Activated CD8-positive, alpha-beta T cell treated with anti-CD3 and anti-CD28 coated beads for 36 hours (primary cell): ENCODE measurements at regions not wholly inside any gene's neighbourhood (a gene's known extent, or its start where the extent isn't known, plus 50 kb on each side); places are given as distances from the start of the nearest gene placed in this dataset.
"Not testable (repeated sequence)": the region's sequence is repeated elsewhere in the genome, so short reads cannot be mapped to it uniquely, and the experiment has no call there.

Experiments used
- ATAC-seq: fragments of 200-7000 bp; cut with Tn5 transposase; one replicate; pipeline ENCODE4 v1.10.0; 2021; ENCODE audit warnings: mild to moderate bottlenecking, moderate library complexity
- CTCF ChIA-PET: fragments of 350-600 bp; sonication (Branson Sonifier 250); formaldehyde crosslinking; loops from one replicate; lab custom pipeline; 2021; ENCODE audit warnings: antibody characterized with exemption; lab: Charles Lee
- POLR2A ChIA-PET: fragments of 350-600 bp; sonication (Branson Sonifier 250); formaldehyde crosslinking; loops from one replicate; lab custom pipeline; 2021; ENCODE audit warnings: antibody characterized with exemption; lab: Charles Lee
- DNase-seq: peaks from one replicate; pipeline ENCODE4 v3.0.0-alpha.2; 2020
- H3K27ac Mint-ChIP-seq: one replicate; pipeline ENCODE4 v1.8.0; 2021; ENCODE audit warnings: mild to moderate bottlenecking, mixed read lengths
- H3K27me3 Mint-ChIP-seq: one replicate; pipeline ENCODE4 v1.8.0; 2021; ENCODE audit warnings: mixed read lengths
- H3K36me3 Mint-ChIP-seq: one replicate; pipeline ENCODE4 v1.8.0; 2021; ENCODE audit warnings: low read depth, mixed read lengths
- H3K4me1 Mint-ChIP-seq: one replicate; pipeline ENCODE4 v1.8.0; 2021; ENCODE audit warnings: low read depth, mixed read lengths
- H3K4me3 Mint-ChIP-seq: one replicate; pipeline ENCODE4 v1.8.0; 2021; ENCODE audit warnings: mild to moderate bottlenecking, moderate library complexity, mixed read lengths
- H3K9me3 Mint-ChIP-seq: one replicate; pipeline ENCODE4 v1.8.0; 2021; ENCODE audit warnings: mixed read lengths
- CTCF ChIP-seq: fragments of 200-600 bp; IDR thresholded peaks from one replicate; pipeline ENCODE4 v1.8.0; 2022; ENCODE audit warnings: antibody characterized with exemption, mild to moderate bottlenecking
- intact Hi-C: fragments of 100-400 bp; cut with micrococcal nuclease; formaldehyde crosslinking; loops from one replicate; pipeline ENCODE4 v1.10.0; 2022

GRCh38 chr1:101174722-101175121, 62.1 kb upstream of the S1PR1 start:
- Mint-ChIP-seq H3K4me3 (no peak overlapping the region), H3K27ac (no peak overlapping the region), H3K27me3 (no peaks in the 10 kb centered on the region), H3K9me3 (no peaks in the 10 kb centered on the region), H3K4me1 (peaks cover 53% of the 10 kb centered on the region), H3K36me3 (no peaks in the 10 kb centered on the region)
- no peak for TF ChIP-seq CTCF
- no peak for DNase-seq
- CTCF ChIA-PET: interaction anchor here (0.9 to 6.1 kb wide), 6 partner anchors 23 to 113 kb away, joined by 3 to 29 read pairs (median 4); no protein-coding TSS in a partner anchor
- intact Hi-C loops: no loop called here
- POLR2A ChIA-PET: interaction anchor here (0.9 to 6.9 kb wide), 4 partner anchors 21 to 63 kb away, joined by 3 to 106 read pairs (median 5); partner anchors contain the start of gene S1PR1
- no peak for ATAC-seq

- ATAC-seq, H3K4me3 Mint-ChIP-seq, H3K27ac Mint-ChIP-seq, DNase-seq, H3K27me3 Mint-ChIP-seq, H3K9me3 Mint-ChIP-seq, intact Hi-C loops, H3K36me3 Mint-ChIP-seq: not testable (repeated sequence)
- CTCF ChIA-PET: interaction anchor here (1.2 to 6.1 kb wide), 5 partner anchors 24 to 114 kb away, joined by 3 to 29 read pairs (median 4); no protein-coding TSS in a partner anchor
- POLR2A ChIA-PET: interaction anchor here (1.9 to 6.9 kb wide), 3 partner anchors 20 to 64 kb away, joined by 4 to 106 read pairs (median 6); partner anchors contain the start of gene S1PR1
- peaks cover 50% of the 10 kb centered on the region for H3K4me1 Mint-ChIP-seq
Observed at GRCh38 chr1:101174298-101174697, 62.5 kb upstream of the S1PR1 start.

DNA sequence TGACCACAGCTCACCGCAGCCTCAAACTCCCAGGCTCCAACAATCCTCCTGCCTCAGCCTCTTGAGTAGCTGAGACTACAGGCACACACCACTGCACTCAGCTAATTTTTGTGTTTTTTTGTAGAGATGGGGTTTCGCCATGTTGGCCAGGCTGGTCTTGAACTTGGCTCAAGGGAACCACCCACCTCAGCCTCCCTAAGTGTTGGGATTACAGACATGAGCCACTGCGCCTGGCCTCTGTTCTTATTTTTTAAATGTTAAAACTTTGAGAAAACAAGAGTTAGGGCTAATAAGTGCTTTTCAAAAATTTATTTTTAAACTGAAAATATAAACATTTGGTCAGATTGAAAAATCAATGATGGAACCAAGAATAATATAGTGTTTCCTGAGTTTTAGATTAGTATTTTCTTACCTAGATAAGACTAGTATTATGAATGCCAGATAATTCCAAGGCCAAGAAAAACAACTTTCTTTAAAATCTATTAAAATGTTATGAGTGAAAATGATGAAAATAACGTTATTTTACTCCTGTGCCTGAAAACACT, 66.2 kb upstream of the S1PR1 start:
- no peak for ATAC-seq
- CTCF ChIA-PET: no interaction called here
- Mint-ChIP-seq H3K9me3 (no peaks in the 10 kb centered on the region), H3K27ac (no peak overlapping the region), H3K36me3 (peaks cover 2% of the 10 kb centered on the region), H3K4me3 (no peak overlapping the region), H3K4me1 (peaks cover 52% of the 10 kb centered on the region), H3K27me3 (no peaks in the 10 kb centered on the region)
- DNase-seq: no peak
- POLR2A ChIA-PET: interaction anchor here (0.6 to 1.4 kb wide), 3 partner anchors 8 to 70 kb away, joined by 3 to 4 read pairs (median 3); no protein-coding TSS in a partner anchor
- intact Hi-C loops: no loop called here
- TF ChIP-seq CTCF: no peak

DNA sequence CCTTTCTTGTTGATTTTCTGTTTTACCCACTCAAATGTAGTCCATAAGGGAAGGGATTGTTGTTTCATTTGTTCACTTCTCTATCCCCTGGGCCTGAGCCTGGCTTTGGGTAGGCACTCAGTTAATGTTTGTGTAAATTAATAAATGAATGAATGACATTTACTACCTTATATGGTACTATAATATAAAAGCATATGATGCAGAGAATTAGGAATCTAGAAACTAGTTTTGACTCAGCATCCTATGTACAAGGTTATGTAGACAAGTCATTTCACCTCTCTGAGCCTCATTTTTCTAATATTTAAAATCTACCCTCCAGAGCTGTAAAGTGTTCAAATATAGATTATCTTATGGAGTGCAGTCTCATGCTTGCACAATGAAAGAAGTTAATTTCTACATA, 68.9 kb upstream of the S1PR1 start:
- intact Hi-C loops: no loop called here
- Mint-ChIP-seq H3K27me3 (no peaks in the 10 kb centered on the region), H3K36me3 (peaks cover 2% of the 10 kb centered on the region), H3K27ac (peak overlapping the region; percentile 53), H3K9me3 (no peaks in the 10 kb centered on the region), H3K4me3 (no peak overlapping the region), H3K4me1 (peaks cover 43% of the 10 kb centered on the region)
- no peak for DNase-seq
- POLR2A ChIA-PET: interaction anchor here (1.6 kb wide), 1 partner anchor 10 kb away, joined by 4 read pairs; no protein-coding TSS in a partner anchor
- no peak for TF ChIP-seq CTCF
- ATAC-seq: peak; percentile 86
- CTCF ChIA-PET: interaction anchor here (1.7 to 1.8 kb wide), 2 partner anchors 70 to 121 kb away, joined by 5 read pairs; no protein-coding TSS in a partner anchor

DNA sequence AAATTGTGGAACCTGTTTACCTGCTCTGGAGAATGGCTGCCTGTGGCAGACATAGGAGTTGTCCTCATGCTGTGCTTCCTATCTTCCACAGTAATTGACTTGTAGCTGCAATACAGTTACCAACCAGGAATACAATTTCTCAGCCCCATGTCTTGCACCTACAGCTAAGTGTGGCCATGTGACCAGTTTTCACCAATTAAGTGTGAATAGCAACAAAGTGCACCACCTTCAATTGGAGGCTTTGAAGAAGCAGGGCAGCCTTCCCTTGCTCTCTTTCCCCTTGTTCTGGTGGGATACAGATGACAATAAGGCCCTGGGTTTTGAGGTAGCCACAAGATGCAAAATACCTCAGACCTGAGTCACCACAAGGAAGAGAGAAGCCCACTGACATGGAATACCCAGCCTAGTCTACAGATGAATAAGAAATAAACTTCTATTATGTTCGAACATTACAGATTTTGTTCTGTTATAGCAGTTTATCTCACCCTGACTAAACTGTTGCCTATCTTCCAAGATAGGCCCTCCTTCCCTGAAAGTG, 70.2 kb upstream of the S1PR1 start:
- ChIA-PET POLR2A (interaction anchor here (1.0 to 2.4 kb wide), 2 partner anchors 12 to 69 kb away, joined by 3 to 9 read pairs; partner anchors contain the start of gene S1PR1), CTCF (no interaction called here)
- H3K9me3 Mint-ChIP-seq: no peaks in the 10 kb centered on the region
- no peak for DNase-seq
- H3K36me3 Mint-ChIP-seq: peaks cover 2% of the 10 kb centered on the region
- ATAC-seq: no peak
- H3K4me1 Mint-ChIP-seq: peaks cover 46% of the 10 kb centered on the region
- no peak for TF ChIP-seq CTCF
- no peak overlapping the region for H3K4me3 Mint-ChIP-seq
- H3K27me3 Mint-ChIP-seq: no peaks in the 10 kb centered on the region
- H3K27ac Mint-ChIP-seq: no peak overlapping the region
- intact Hi-C loops: no loop called here
